HUES6 (cell line): ENCODE measurements at regions not wholly inside any gene's neighbourhood (a gene's known extent, or its start where the extent isn't known, plus 50 kb on each side); places are given as distances from the start of the nearest gene placed in this dataset.
"Not testable (repeated sequence)": the region's sequence is repeated elsewhere in the genome, so short reads cannot be mapped to it uniquely, and the experiment has no call there.

Experiments
- H3K27ac ChIP-seq: 2 replicates; pipeline ENCODE4 v1.7.0; 2013; ENCODE audit warnings: low read depth, mild to moderate bottlenecking, low read length, inconsistent platforms
- H3K27me3 ChIP-seq: 2 replicates; pipeline ENCODE4 v1.6.1; 2013; ENCODE audit warnings: low read length; ENCODE audit not compliant: control insufficient read depth, insufficient read depth
- H3K36me3 ChIP-seq: 2 replicates; pipeline ENCODE4 v1.6.1; 2013; ENCODE audit warnings: low read length; ENCODE audit not compliant: control insufficient read depth, insufficient read depth
- H3K4me1 ChIP-seq: 2 replicates; pipeline ENCODE4 v1.6.1; 2013; ENCODE audit warnings: low read length; ENCODE audit not compliant: control insufficient read depth, insufficient read depth
- H3K4me3 ChIP-seq: 2 replicates; pipeline ENCODE4 v1.5.1; 2013; ENCODE audit warnings: low read depth, low read length
- H3K9ac ChIP-seq: one replicate; pipeline ENCODE4 v1.6.1; 2013; ENCODE audit warnings: mild to moderate bottlenecking, low read length
- H3K9me3 ChIP-seq: 2 replicates; pipeline ENCODE4 v1.6.1; 2013; ENCODE audit warnings: low read depth, low read length; ENCODE audit not compliant: control insufficient read depth, insufficient read depth

GRCh38 chr16:79993629-79994209 is 393.2 kb upstream of the MAF start:
- Histone ChIP-seq H3K36me3 (no peaks in the 10 kb centered on the region), H3K4me1 (peaks cover 3% of the 10 kb centered on the region; the same call in 1 of the 2 replicates), H3K27me3 (no peaks in the 10 kb centered on the region), H3K9ac (no peak overlapping the region), H3K4me3 (no peak overlapping the region), H3K9me3 (peaks cover 3% of the 10 kb centered on the region), H3K27ac (no peak overlapping the region)

GRCh38 chr16:79991969-79992368 is 391.4 kb upstream of the MAF start:
- no peak overlapping the region for H3K27ac ChIP-seq

GRCh38 chr16:79988721-79989220 is 388.2 kb upstream of the MAF start:
- no peaks in the 10 kb centered on the region for H3K27me3 ChIP-seq
- H3K9me3 ChIP-seq, result peaks cover 3% of the 10 kb centered on the region
- no peak overlapping the region for H3K4me3 ChIP-seq
- no peak overlapping the region for H3K27ac ChIP-seq
- H3K4me1 ChIP-seq, result peaks cover 3% of the 10 kb centered on the region; the same call in 1 of the 2 replicates
- H3K36me3 ChIP-seq, result no peaks in the 10 kb centered on the region
- H3K9ac ChIP-seq, result no peak overlapping the region

More at GRCh38 chr16:79991969-79992368, 391.4 kb upstream of the MAF start:
- Histone ChIP-seq H3K9ac (no peak overlapping the region), H3K36me3 (no peaks in the 10 kb centered on the region), H3K9me3 (peaks cover 3% of the 10 kb centered on the region), H3K4me3 (no peak overlapping the region), H3K4me1 (peaks cover 3% of the 10 kb centered on the region; the same call in 1 of the 2 replicates), H3K27me3 (no peaks in the 10 kb centered on the region)

- Histone ChIP-seq H3K36me3 (no peaks in the 10 kb centered on the region), H3K9me3 (peaks cover 3% of the 10 kb centered on the region), H3K9ac (no peak overlapping the region), H3K27ac (no peak overlapping the region), H3K4me1 (peaks cover 3% of the 10 kb centered on the region; the same call in 1 of the 2 replicates), H3K27me3 (no peaks in the 10 kb centered on the region), H3K4me3 (no peak overlapping the region)
These were observed 387.6 kb upstream of the MAF start for GRCh38 chr16:79988089-79988488.

GRCh38 chr16:79986352-79986751 is 385.8 kb upstream of the MAF start:
- Histone ChIP-seq H3K27ac (no peak overlapping the region), H3K9me3 (no peaks in the 10 kb centered on the region), H3K9ac (no peak overlapping the region), H3K36me3 (no peaks in the 10 kb centered on the region), H3K4me3 (no peak overlapping the region), H3K27me3 (no peaks in the 10 kb centered on the region), H3K4me1 (no peaks in the 10 kb centered on the region)

- no peaks in the 10 kb centered on the region for H3K4me1 ChIP-seq
- no peaks in the 10 kb centered on the region for H3K36me3 ChIP-seq
- H3K9me3 ChIP-seq, result no peaks in the 10 kb centered on the region
- no peaks in the 10 kb centered on the region for H3K27me3 ChIP-seq
- no peak overlapping the region for H3K4me3 ChIP-seq
- no peak overlapping the region for H3K9ac ChIP-seq
- H3K27ac ChIP-seq, result no peak overlapping the region
These were observed 385.1 kb upstream of the MAF start for GRCh38 chr16:79985606-79986005.

GRCh38 chr16:79984149-79984548 is 383.6 kb upstream of the MAF start:
- not testable (repeated sequence) for H3K4me3 ChIP-seq, H3K9me3 ChIP-seq, H3K9ac ChIP-seq, H3K4me1 ChIP-seq, H3K36me3 ChIP-seq, H3K27ac ChIP-seq, H3K27me3 ChIP-seq

- Histone ChIP-seq H3K9ac (no peak overlapping the region), H3K4me1 (no peaks in the 10 kb centered on the region), H3K4me3 (no peak overlapping the region), H3K36me3 (no peaks in the 10 kb centered on the region), H3K27me3 (no peaks in the 10 kb centered on the region), H3K9me3 (no peaks in the 10 kb centered on the region), H3K27ac (no peak overlapping the region)
These were observed 382.3 kb upstream of the MAF start for GRCh38 chr16:79982862-79983261.

GRCh38 chr16:79982361-79982760 is 381.8 kb upstream of the MAF start:
- no peaks in the 10 kb centered on the region for H3K36me3 ChIP-seq
- H3K27ac ChIP-seq, result no peak overlapping the region
- no peaks in the 10 kb centered on the region for H3K4me1 ChIP-seq
- H3K9ac ChIP-seq, result no peak overlapping the region
- H3K27me3 ChIP-seq, result no peaks in the 10 kb centered on the region
- no peak overlapping the region for H3K4me3 ChIP-seq
- no peaks in the 10 kb centered on the region for H3K9me3 ChIP-seq

GRCh38 chr16:79981814-79982213 is 381.3 kb upstream of the MAF start:
- no peaks in the 10 kb centered on the region for H3K36me3 ChIP-seq
- H3K9me3 ChIP-seq, result no peaks in the 10 kb centered on the region
- no peak overlapping the region for H3K9ac ChIP-seq
- H3K27ac ChIP-seq, result no peak overlapping the region
- no peak overlapping the region for H3K4me3 ChIP-seq
- H3K4me1 ChIP-seq, result no peaks in the 10 kb centered on the region
- no peaks in the 10 kb centered on the region for H3K27me3 ChIP-seq

- Histone ChIP-seq H3K4me3 (no peak overlapping the region), H3K4me1 (no peaks in the 10 kb centered on the region), H3K36me3 (no peaks in the 10 kb centered on the region), H3K27ac (no peak overlapping the region), H3K27me3 (no peaks in the 10 kb centered on the region), H3K9ac (no peak overlapping the region), H3K9me3 (no peaks in the 10 kb centered on the region)
These were observed 380.3 kb upstream of the MAF start for GRCh38 chr16:79980650-79981521.
